Body of pancreas (tissue), 4 donors: ENCODE measurements at regions not wholly inside any gene's neighbourhood (a gene's known extent, or its start where the extent isn't known, plus 50 kb on each side); places are given as distances from the start of the nearest gene placed in this dataset.

Source experiments
- POLR2A ChIP-seq, 3 donors: fragments of 450-650 bp; IDR thresholded peaks; one replicate each; pipeline ENCODE4 v1.6.1; 2016; ENCODE audit warnings: antibody characterized with exemption in 3 of 3, mild to moderate bottlenecking in 2 of 3
- TF ChIP-seq, protein P1 (sequence below), 7 experiments: fragments of 450-650 bp in 4 of 7; fragments of 200-600 bp in 3 of 7; sonication (generic) in 3 of 7; IDR thresholded peaks; one replicate each; pipeline ENCODE4 v1.5.1; 2016 to 2019; ENCODE audit warnings: antibody characterized with exemption in 7 of 7

DNA sequence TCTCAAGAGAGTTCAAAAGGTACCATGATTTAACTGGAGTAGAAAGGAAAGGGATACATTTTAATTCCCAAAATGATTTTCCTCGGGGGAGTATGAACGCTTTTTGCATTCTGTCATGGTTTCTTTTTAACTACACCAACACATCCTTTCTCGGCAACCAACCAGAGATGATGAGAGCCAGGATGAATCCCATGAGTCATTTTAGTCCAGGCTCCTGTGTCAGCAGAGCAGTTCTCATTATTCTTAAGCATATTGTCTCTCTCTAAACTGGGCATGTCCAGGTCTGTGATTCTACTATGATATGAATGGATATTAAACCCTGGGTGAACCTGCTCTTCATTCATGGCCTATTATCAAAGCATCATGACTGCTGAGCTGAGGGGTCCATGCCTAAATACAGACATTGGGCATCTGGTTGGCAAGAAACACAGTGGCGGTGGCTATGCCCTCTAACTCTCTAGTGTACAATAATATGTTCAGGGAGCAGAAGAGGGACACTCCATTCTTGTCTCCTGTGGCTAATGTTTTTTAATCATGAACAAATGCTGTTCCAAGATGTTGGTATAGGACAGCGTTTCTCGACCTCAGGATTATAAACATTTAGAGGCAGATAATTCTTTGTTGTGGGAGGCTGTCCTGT, 124.3 kb upstream of the ESRRG start:
- TF ChIP-seq, protein P1, sequence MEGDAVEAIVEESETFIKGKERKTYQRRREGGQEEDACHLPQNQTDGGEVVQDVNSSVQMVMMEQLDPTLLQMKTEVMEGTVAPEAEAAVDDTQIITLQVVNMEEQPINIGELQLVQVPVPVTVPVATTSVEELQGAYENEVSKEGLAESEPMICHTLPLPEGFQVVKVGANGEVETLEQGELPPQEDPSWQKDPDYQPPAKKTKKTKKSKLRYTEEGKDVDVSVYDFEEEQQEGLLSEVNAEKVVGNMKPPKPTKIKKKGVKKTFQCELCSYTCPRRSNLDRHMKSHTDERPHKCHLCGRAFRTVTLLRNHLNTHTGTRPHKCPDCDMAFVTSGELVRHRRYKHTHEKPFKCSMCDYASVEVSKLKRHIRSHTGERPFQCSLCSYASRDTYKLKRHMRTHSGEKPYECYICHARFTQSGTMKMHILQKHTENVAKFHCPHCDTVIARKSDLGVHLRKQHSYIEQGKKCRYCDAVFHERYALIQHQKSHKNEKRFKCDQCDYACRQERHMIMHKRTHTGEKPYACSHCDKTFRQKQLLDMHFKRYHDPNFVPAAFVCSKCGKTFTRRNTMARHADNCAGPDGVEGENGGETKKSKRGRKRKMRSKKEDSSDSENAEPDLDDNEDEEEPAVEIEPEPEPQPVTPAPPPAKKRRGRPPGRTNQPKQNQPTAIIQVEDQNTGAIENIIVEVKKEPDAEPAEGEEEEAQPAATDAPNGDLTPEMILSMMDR (IDR thresholded peaks at IDR 0.05): no peak
- TF ChIP-seq POLR2A (IDR thresholded peaks at IDR 0.05): no peak
